IPS-NIHi7 (cell line): ENCODE measurements at regions not wholly inside any gene's neighbourhood (a gene's known extent, or its start where the extent isn't known, plus 50 kb on each side); places are given as distances from the start of the nearest gene placed in this dataset.

Source experiments
- DNase-seq: peaks from one replicate; pipeline ENCODE4 v3.0.0; 2012; ENCODE audit warnings: mixed read lengths; ENCODE audit errors: extremely low spot score

DNA sequence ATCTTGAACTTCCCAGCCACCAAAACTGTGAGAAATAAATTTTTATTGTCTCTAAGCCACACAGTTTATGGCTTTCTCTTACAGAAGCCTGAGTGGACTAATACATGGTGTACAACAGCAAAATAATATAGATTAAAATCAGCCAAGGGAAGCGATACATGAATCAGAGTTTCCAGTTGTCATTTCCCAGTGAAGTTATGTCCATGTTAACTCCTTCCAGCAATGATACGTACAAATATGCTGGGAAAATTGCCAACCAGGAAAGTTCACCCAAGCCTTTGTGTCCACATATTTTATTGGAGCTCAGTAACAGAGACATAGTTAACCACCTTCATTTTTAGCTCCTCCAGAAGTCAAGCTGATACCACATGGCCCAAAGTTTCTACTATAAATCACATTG, 280.9 kb upstream of the KCNMB2 start:
- DNase-seq: no peak

DNA sequence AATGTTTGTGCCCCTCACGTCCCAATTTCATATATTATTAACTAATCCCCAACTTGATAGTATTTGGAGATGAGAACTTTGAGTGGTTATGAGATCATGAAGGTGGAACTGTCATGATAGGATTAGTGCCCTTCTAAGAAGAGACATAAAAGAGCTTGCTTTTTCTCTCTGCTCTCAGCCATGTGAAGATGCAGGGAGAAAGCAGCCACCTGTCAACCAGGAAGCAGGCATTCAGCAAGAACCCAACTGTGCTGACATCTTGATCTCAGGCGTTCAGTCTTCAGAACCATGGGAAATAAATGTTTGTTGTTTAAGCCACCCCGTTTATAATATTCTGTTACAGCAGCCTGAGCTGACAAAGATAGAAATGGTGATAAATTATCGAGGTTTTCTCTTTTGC, 278.7 kb upstream of the KCNMB2 start:
- no peak for DNase-seq

DNA sequence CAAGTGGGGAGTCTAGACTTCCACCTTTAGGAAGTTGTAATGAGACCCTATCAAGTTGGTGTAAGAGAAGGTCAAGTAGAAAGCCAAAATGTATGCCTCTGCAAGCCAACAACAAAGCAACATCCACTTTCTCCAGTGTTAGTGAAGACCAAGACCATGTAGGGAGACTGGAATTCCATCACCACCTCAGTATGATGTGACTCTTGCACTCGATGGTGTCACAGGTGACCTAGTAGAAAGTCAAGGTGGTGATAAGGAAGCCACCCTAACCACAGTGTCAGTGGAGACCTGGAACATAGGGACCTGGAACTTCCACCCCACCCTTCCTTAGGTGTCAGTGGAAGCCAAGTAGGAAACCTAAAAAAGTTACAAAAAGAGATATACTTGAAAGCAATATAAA, 278.1 kb upstream of the KCNMB2 start:
- no peak for DNase-seq

DNA sequence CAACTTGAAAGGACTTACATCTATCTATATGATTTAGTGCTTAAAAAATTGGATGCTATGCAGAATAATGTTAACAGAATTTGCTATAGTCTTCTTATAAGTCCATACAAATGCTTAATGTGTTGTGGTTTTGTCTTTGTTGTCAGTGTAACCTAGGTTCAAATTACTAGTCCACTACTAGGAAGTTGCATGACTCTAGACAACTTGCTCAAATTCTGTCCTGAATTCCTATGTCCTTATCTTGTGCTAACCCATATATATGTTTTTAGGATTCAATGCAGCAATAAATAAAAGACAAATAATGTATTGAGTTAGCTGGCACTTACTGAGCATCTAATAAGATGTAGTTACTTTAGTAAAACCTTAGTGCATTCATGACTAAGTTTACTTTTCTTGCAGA, 276.5 kb upstream of the KCNMB2 start:
- DNase-seq: no peak

DNA sequence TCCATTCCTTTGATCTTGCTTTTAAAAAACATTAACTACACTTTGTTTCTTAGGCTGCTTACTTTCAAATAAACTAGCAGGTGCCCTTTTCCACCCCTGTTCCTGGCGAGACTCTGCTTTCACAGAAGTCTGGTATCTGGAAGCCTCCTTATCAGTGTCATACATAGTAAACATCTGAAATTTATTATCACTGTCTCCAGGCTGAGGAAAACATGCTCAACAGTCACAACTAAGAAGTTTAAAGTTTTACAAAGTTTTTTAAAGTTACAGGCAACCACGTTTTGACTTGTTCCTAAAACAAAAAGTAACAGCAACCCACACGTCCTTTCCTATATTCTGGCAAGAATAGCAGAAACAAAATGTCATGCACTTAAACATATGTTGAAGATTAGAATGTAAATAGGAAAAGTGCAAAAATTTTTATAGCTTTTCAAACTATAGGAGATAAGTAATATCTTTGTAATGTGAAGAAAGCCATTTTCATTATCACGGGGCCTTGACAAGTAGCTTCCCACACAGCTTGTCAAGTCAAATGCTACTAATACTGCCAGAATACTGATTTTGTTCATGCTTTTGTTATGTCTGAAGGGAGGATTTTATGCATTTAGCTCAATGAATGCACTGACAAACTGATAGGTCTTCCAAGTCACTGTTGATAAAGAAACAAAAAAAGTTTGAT, 275.2 kb upstream of the KCNMB2 start:
- no peak for DNase-seq

DNA sequence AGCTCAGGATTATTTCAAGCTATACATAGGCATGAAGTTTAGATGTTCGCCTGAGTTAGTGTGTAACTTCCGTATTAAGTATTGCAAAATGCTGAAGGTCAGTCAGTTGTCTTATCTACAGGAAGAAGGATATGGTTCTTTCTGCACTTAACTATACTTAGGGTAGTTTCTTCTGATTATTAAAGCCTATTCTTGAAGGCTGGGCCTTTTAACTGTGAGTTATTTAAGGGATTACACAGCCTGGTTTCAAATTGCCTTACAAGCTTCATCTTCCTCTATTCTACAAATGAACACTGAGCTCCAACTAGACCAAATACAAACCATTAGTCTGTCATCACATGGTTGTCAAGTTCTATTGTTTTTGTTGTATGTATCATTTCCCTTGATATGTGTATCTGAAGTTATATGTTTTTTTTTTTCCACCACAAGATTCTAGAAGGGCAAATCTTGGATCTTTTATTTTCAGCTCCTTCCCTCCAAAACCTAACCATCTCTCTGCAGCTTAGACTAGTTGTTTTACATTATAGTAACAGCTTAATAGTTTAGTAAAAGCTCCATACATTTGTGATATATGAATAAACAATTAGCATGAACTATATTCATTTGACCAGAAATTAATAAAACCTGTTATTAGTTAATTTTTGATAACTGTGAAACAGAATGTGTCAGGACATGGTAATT, 272.9 kb upstream of the KCNMB2 start:
- no peak for DNase-seq

DNA sequence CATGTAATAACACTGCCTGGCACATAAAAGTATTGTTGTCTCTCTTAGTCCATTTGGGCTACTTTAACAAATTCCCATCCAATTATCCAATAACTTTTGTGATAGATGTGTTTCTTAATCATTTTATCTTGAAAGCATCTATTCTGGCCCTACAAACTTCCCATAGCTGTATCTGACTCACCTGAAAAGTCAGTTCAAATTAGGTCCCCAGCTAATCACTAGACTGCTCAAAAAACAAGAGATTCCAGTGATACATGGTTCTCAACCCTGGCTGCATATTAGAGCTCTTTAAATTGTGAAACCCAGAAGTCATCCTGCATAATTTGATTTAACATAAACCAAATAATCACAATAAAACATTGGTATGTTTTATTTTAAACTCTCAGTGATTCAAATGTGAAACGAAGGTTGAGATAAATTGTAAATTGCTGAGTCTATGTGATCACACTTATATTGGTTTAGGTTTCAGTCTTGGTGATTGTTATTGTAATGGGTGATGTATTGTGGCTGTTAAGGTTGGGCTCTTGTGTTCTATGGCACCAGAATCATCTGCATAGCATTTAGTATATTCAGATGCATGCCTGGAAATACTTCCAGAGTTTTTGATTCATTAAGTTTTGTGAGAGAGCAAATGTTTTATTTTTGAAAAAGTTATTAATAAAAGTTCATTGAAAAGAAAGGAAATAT, 268.9 kb upstream of the KCNMB2 start:
- no peak for DNase-seq

DNA sequence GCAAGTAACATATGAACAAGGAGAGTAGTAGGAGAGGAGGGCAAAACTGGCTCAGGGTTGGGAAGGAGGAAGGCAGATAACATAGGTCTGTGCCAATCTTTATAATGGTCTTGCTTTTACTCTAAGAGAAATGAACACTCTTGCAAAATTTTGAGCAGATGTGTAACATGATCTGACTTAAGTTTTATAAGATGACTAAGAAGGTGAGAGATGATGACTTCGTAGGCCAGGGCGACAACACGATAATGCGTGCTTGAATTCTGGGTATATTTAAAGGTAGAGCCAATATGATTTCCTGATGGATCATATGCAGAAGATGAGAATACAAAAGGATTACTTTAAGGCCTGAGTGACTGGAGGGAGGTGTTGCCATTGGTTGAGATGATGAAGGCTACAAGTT, 265.4 kb upstream of the KCNMB2 start:
- DNase-seq: no peak

DNA sequence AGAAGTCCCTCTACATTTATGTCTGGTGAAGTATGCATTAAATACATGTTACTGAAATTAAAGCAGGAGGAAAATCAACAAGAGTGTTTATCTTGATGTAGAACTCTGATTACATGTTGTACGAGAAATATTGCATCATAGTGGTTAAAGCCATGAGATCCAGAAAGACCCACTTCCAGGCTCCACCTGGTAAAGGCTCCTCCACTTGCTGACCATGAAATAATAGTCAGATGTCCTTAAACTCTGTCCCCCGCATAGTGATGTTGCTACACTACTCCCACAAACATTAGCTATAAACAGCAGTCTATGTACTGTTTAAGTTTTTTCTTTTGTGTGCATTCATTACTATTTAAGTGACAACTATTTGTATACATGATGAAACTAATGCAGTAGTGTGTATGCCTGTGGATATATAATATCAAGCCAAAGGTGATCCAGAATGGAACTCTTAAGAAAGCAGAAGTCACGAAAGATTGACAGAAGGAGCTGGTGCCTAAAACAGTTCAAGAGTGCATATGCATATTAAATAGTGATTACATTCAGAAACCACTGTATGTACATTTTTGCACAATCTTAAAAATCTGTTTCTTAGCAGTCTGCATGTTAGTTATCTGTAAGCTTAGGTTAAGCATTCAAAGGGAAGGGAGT, 264.4 kb upstream of the KCNMB2 start:
- no peak for DNase-seq

DNA sequence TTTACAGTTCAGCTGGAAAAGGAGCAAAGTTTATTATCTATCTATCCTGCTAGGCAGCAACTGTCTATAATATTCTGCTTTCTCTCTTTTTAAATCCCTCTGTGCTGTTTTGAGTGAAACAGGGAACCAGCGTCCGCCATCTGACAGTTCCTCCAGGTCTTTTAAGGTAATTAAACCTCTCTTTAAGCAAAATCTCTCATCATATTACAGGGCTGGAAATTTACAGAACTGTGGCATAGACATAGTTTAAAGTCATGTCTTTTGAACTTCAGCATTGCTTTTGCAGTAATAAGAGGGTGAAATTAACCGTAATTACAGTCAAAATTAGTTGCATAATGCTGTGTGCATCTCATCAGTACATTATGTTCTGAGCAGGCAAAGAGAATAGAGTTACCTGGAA, 263.4 kb upstream of the KCNMB2 start:
- DNase-seq: no peak

DNA sequence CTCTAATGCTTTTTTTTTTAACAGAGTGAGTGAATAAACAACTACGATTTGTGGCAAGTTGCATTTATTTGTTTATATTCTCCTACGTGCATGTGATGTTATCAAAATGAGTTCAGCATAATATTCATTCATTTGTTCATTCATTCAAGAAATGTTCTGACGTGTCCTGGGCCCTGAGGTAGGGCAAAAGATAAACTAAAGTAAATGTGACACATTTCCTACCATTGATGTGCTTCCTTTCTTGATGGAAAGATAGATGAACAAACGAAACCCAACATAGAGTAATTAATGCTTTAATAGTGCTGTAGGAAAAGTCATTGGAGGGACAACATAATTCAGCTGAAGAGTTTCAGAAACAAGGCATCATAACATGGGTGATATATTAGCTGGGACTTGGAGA, 261.5 kb upstream of the KCNMB2 start:
- DNase-seq: no peak

DNA sequence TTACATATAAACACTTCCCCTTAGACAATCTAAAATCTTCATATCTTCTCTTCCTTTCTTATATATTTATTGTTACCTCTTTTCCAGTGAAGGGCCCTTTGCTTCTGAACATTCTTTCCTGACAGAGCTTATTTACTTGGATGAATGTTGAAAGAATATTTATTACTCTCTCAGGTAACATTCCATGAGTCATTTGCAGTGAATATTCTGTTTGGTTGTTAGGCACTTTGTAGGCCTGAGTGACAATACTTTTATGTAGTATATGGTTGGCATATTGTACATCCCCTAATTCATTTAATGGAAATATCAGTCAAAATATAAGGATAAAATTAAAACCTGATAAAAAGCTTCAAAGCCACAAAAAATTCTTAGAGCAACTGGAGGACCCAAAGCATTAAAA, 260.9 kb upstream of the KCNMB2 start:
- no peak for DNase-seq

DNA sequence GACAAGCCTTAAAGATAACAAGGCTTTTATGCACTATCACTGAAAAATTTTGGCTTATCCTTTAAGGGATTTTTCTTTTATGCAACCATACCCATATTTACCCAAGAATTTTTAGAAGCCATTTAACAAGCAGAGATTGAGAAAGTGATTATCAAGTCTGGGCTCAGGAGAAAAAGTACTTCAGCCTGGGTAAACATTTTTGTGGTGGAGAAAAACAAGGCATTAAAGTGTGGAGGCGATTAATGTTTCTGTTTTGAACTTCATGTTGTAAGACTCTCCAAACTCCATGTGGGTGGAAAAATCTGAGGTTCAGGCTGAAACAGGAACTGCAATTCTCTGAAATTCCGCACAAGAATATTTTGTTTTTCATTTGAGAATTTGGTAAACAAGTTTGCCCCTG, 260.4 kb upstream of the KCNMB2 start:
- no peak for DNase-seq

DNA sequence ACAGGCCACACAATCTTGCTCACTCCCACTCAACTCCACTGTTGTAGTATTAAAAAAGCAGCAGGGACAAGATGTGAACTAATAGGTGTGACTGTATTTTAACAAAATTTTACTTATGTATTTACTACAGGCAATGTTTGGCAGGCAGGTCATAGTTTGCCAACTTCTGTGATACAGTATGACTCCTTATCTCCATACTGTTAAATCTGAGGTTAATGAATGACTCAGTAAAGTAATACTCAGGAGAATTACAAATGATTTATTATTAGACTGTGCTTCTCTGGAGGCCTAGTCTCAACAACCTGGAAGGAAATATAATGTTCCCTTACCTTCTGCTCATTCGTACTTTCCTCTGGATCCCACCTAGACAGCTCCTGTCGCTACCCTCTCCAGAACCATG, 258.6 kb upstream of the KCNMB2 start:
- no peak for DNase-seq

DNA sequence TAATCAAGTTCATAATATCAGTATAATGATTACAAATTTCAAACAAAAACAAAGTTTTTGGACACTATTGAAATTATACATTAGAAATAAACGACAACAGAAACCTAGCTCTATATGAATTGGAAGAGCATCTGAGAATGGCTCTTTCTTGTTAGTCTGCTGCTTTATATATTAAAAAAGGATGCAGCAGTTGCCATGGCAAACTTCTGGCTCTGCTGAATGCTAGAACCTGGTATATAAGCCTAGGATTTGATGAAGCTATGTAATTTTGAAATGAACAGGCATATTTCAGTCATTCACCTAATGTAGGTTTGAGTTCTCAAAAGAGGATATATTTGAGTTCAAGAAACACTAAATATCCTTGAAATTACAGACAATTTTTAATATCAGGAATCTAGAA, 252.7 kb upstream of the KCNMB2 start:
- DNase-seq: no peak

DNA sequence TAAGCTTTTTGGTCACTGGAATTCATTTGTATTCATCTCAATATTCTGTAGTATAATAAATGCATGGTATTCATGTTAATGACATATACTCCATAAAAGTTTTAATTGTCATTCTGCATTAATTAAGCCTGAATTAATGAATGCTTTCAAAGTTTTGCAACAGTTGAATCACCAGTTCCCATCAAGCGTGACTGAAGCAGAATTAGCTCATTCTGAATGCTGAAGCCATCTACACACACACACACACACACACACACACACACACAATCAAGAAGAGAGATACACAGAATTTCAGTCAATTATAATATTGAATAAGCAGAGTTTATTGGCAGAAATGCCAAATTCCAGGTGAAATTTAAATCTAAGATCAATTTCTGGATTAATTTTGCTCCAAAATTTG, 252.1 kb upstream of the KCNMB2 start:
- no peak for DNase-seq

DNA sequence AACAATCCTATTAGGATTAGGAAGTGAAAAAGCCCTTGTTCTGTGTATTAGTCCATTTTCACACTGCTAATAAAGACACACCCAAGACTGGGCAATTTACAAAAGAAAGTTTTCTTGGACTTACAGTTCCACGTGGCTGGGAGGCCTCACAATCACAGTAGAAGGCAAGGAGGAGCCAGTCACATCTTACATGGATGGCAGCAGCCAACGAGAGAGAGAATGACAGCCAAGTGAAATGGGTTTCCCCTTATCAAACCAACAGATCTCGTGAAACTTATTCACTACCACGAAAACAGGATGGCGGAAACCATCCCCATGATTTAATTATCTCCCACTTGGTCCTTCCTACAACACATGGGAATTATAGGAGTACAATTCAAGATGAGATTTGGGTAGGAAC, 248.2 kb upstream of the KCNMB2 start:
- no peak for DNase-seq

DNA sequence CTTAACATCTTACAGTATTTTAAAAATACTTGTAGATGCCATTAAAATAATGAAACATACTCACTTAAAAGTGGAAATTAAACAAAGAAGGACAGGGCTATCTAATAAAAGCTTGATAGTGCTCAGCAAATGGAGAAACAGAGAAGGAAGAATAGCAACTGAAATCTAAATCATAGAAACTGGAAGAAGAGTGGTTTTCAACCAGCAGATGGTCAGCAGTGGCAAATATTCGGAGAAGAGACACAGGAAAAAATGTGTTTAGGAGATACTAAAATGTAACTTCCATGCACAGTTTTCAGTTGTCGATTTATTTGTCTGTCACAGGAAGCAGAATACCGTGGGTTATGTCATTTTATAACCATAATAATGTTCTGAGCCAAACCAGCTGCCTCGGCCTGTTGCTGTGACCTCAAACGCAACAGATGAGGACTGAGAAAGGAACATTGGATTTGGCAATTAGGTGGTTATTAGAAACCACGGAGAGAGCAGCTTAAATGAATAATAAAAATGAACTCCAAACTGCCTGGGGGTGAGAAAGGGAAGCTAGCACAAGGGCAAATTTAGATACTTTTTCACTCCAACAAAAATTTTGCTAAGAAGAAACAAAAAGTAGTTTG, 246.6 kb upstream of the KCNMB2 start:
- DNase-seq: no peak

DNA sequence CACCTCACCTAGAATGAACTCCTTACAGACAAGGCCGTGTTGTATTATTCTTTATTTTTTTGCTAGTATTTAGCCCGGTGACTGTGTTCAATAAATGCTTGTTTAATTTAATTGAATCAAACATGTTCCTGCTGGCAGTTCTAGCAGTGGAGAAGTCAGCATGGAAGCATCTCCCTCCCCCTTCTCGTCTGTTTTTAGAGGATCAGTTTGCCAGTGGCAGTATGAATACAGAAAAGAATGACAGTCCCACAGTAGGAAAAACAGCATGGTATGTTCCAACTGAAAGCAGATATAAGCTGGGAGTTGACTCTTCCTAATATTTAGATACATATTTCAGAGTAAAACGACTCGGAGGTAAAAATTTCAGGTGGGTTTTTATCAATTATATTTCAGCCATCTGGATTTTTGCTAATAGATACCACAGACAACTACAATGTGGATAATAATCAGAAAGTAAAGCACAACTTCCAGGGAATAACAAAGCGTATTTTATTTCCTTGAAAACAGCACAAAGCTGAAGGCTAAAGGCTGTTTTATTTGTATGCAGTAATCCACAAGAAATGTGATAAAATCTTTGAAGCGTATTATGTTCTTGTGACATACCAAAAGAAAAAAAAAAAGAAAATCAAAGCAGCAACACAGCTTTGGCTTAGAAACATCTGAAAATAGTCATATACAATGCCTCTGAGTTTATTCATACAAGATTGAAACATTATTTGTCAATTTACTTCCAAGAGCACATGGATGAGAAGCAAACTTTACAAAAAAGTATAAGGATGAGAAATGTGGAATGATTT, 244.5 kb upstream of the KCNMB2 start:
- no peak for DNase-seq

DNA sequence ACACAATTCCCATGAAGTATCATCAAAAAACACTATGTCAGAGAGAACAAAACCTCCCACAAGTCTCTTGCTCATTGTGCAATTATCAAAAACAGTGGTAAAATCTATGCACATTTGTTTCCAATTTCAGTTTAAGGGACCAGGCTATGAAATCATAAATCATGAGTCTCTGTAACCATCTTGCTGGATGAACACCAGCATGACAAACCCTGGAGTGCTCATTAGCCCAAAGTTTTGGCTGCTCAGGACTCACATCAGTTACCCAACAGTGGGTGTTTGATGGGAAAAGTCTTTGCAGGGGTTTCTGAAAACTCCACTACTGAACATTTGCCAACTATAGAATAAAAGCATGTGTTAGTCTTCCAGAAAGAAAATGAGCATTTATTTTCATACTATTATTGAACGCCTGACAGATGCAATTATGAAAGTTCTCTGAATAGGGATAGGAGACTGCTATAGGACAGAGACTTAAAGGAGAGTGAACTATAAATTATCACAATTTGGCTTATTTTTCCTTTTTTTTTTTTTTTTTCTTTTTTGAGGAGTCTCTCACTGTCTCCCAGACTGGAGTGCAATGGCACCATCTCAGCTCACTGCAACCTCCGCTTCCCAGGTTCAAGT, 240.8 kb upstream of the KCNMB2 start:
- no peak for DNase-seq

DNA sequence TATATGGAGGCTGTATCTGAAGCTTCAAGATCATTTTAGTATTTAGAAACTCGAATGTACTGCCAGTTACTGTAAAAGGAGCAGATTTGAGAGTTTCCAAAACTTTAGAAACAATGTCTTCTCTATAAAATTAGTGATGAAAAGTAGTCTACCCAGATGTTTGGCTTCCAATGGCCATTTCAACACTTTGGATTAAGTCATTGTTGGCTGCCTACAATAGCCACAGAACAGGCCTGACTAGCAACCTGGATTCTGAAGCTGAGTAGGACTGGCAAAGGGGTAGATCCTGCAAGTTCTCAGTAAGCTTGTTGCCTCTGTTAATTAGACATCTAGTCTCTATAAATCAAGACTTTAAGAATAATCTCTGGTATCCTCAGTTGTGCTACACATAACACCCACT, 239.0 kb upstream of the KCNMB2 start:
- no peak for DNase-seq
